ENCODE measurements at regions not wholly inside any gene's neighbourhood (a gene's known extent, or its start where the extent isn't known, plus 50 kb on each side); places are given as distances from the start of the nearest gene placed in this dataset.

- no peak for TF ChIP-seq SIN3A (IDR thresholded peaks at IDR 0.05; ENCODE audit: borderline replicate concordance, insufficient read depth, low read length)
- TF ChIP-seq FOXP2 (optimal IDR thresholded peaks at IDR 0.05; ENCODE audit: borderline replicate concordance, extremely low read depth, extremely low read length, insufficient read depth), result no peak
- no peak for TF ChIP-seq POLR2AphosphoS5 (IDR thresholded peaks at IDR 0.05; ENCODE audit: low read depth, low read length)
- TF ChIP-seq TAF1 (IDR thresholded peaks at IDR 0.05; ENCODE audit: borderline replicate concordance, insufficient read depth, low read length), result no peak
- no peak for TF ChIP-seq REST (IDR thresholded peaks at IDR 0.05; ENCODE audit: insufficient read depth in 1 of 2, low read depth in 2 of 2, low read length in 2 of 2)
These were observed 93.6 kb upstream of the NMNAT3 start for GRCh38 chr3:139771331-139771730.

- TF ChIP-seq FOXP2 (optimal IDR thresholded peaks at IDR 0.05; ENCODE audit: borderline replicate concordance, extremely low read depth, extremely low read length, insufficient read depth) (no peak), POLR2AphosphoS5 (IDR thresholded peaks at IDR 0.05; ENCODE audit: low read depth, low read length) (no peak), REST (IDR thresholded peaks at IDR 0.05; ENCODE audit: insufficient read depth in 1 of 2, low read depth in 2 of 2, low read length in 2 of 2) (no peak), TAF1 (IDR thresholded peaks at IDR 0.05; ENCODE audit: borderline replicate concordance, insufficient read depth, low read length) (no peak), SIN3A (IDR thresholded peaks at IDR 0.05; ENCODE audit: borderline replicate concordance, insufficient read depth, low read length) (no peak)
These were observed 92.8 kb upstream of the NMNAT3 start for GRCh38 chr3:139770577-139770976.

- no peak for TF ChIP-seq TAF1 (IDR thresholded peaks at IDR 0.05; ENCODE audit: borderline replicate concordance, insufficient read depth, low read length)
- no peak for TF ChIP-seq REST (IDR thresholded peaks at IDR 0.05; ENCODE audit: insufficient read depth in 1 of 2, low read depth in 2 of 2, low read length in 2 of 2)
- no peak for TF ChIP-seq FOXP2 (optimal IDR thresholded peaks at IDR 0.05; ENCODE audit: borderline replicate concordance, extremely low read depth, extremely low read length, insufficient read depth)
- no peak for TF ChIP-seq SIN3A (IDR thresholded peaks at IDR 0.05; ENCODE audit: borderline replicate concordance, insufficient read depth, low read length)
- no peak for TF ChIP-seq POLR2AphosphoS5 (IDR thresholded peaks at IDR 0.05; ENCODE audit: low read depth, low read length)
These were observed 92.0 kb upstream of the NMNAT3 start for GRCh38 chr3:139769796-139770195.

- no peak for TF ChIP-seq FOXP2 (optimal IDR thresholded peaks at IDR 0.05; ENCODE audit: borderline replicate concordance, extremely low read depth, extremely low read length, insufficient read depth)
- TF ChIP-seq TAF1 (IDR thresholded peaks at IDR 0.05; ENCODE audit: borderline replicate concordance, insufficient read depth, low read length), result no peak
- TF ChIP-seq POLR2AphosphoS5 (IDR thresholded peaks at IDR 0.05; ENCODE audit: low read depth, low read length), result no peak
- TF ChIP-seq REST (IDR thresholded peaks at IDR 0.05; ENCODE audit: insufficient read depth in 1 of 2, low read depth in 2 of 2, low read length in 2 of 2), result no peak
- no peak for TF ChIP-seq SIN3A (IDR thresholded peaks at IDR 0.05; ENCODE audit: borderline replicate concordance, insufficient read depth, low read length)
These were observed 87.2 kb upstream of the NMNAT3 start for GRCh38 chr3:139764936-139765335.

All from PFSK-1 (cell line).